Choroid plexus epithelial cell (primary cell): ENCODE measurements at regions not wholly inside any gene's neighbourhood (a gene's known extent, or its start where the extent isn't known, plus 50 kb on each side); places are given as distances from the start of the nearest gene placed in this dataset.
A peak's percentile ranks its signal among the peaks of the same experiment; 100 is the strongest.
"Not testable (repeated sequence)": the region's sequence is repeated elsewhere in the genome, so short reads cannot be mapped to it uniquely, and the experiment has no call there.

Experiments used
- DNase-seq: peaks from one replicate; pipeline ENCODE4 v3.0.0-alpha.2; 2010; ENCODE audit warnings: low read depth
- H3K4me3 ChIP-seq: 2 replicates; pipeline ENCODE4 v1.5.1; 2011; ENCODE audit warnings: low read depth, mild to moderate bottlenecking, control low read depth, low read length, moderate library complexity
- CTCF ChIP-seq: conservative IDR thresholded peaks from 2 replicates; pipeline ENCODE4 v1.5.1; 2011; ENCODE audit warnings: low read depth, mild to moderate bottlenecking, control low read depth, inconsistent platforms, low read length, moderate library complexity

DNA sequence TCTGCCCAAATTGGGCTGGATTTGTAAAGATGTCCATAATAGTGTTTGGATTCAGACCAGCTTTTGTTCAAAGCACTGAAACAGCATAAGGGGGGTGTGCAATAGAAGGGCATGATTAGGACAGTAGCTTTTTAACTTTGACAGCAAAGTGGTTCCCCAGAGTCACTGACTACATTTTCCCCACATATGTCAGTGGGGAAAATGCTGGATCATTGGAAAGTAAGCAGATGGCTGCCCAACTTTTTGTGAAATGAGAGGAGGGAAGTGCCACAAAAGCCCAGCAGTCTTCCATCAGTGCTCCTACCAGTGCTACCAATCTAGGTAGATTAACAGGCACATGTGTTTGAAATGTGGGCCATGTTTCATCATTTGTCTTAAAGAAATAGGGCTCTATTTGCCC, 162.8 kb downstream of the FZD1 start:
- no peak for TF ChIP-seq CTCF
- H3K4me3 ChIP-seq: no peak overlapping the region
- DNase-seq: no peak

DNA sequence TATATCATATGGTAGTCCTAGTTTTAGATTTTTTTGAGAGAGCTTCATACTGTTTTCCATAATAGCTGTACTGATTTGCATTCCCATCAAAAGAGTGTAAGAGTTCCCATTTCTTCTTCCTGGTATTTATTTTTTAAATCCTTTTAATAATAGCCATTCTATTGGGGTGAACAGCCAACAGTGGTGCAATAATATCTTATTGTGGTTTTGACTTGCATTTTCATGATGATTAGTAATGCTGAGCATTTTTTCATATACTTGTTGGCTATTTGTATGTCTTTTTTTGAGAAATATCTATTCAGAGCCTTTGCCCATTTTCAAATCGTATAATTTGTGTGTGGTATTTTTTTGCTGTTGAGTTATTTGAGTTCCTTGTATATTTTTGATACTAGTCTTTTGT, 167.4 kb downstream of the FZD1 start:
- DNase-seq: peak; percentile 26

GRCh38 chr7:91434836-91435235, 170.6 kb downstream of the FZD1 start:
- TF ChIP-seq CTCF: no peak
- DNase-seq: peak; percentile 18
- H3K4me3 ChIP-seq: no peak overlapping the region

More for the DNA sequence above, 167.4 kb downstream of the FZD1 start:
- no peak for TF ChIP-seq CTCF
- H3K4me3 ChIP-seq: no peak overlapping the region

DNA sequence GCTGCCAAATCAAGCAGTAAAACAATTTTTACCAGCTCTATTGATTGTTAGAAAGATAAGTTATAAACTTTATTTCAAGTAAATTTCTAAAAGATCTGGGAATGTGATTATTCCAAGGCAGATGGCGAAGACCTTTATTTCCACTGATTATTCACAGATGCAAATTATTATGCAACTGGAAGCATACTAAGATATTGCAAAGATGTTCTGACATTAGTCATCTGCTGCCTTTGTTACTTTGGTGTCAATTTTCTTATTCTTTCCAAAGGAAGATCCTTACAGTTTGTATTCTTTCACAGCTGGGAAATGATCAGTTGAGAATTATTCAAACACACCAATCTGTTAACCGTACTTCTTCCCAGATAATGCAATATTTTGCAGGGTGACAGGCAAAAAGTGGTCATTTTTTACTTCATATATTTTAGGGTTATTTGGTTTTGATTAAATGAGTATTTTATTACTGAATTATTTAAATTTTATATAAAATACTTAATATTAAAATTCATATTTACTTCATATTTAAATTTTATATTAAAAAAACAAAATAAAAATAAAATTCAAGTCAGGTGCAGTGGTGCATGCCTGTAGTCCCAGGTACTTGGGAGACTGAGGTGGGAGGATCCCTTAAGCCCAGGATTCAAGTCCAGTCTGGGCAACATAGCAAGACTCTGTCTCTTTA, 171.3 kb downstream of the FZD1 start:
- H3K4me3 ChIP-seq: no peak overlapping the region
- TF ChIP-seq CTCF: no peak
- DNase-seq: no peak

GRCh38 chr7:91436655-91437054, 172.4 kb downstream of the FZD1 start:
- no peak for TF ChIP-seq CTCF
- H3K4me3 ChIP-seq: no peak overlapping the region

GRCh38 chr7:91440198-91440597, 176.0 kb downstream of the FZD1 start:
- not testable (repeated sequence) for DNase-seq, H3K4me3 ChIP-seq

More at GRCh38 chr7:91436655-91437054, 172.4 kb downstream of the FZD1 start:
- DNase-seq: no peak

GRCh38 chr7:91443862-91444261, 179.6 kb downstream of the FZD1 start:
- no peak for DNase-seq
- no peak for TF ChIP-seq CTCF
- H3K4me3 ChIP-seq: no peak overlapping the region
